K562 (cell line): ENCODE measurements at regions not wholly inside any gene's neighbourhood (a gene's known extent, or its start where the extent isn't known, plus 50 kb on each side); places are given as distances from the start of the nearest gene placed in this dataset.

ENCODE experiments used
- KAT8 ChIP-seq: fragments of 450-650 bp; IDR thresholded peaks from 2 replicates; pipeline ENCODE4 v1.6.1; 2016; ENCODE audit warnings: low read depth, mild to moderate bottlenecking
- NRF1 ChIP-seq, 2 experiments: fragments of 450-650 bp; IDR thresholded peaks in 1 of 2; conservative IDR thresholded peaks in 1 of 2; 2 replicates each; pipeline ENCODE4 v1.6.1; 2014; ENCODE audit warnings: mild to moderate bottlenecking in 2 of 2
- POLR2A ChIP-seq: fragments of 450-650 bp; conservative IDR thresholded peaks from 2 replicates; pipeline ENCODE4 v1.6.1; 2016
- SMC3 ChIP-seq: conservative IDR thresholded peaks from 2 replicates; pipeline ENCODE4 v1.6.1; 2011; ENCODE audit warnings: low read depth, low read length, improper control_type of control experiment; ENCODE audit not compliant: insufficient read depth
- SP1 ChIP-seq: sonication (generic); formaldehyde crosslinking; IDR thresholded peaks from 2 replicates; pipeline ENCODE4 v1.8.1; 2022; ENCODE audit warnings: mild to moderate bottlenecking, missing genetic modification reagents
- TF ChIP-seq, protein P1 (sequence below), 3 experiments: IDR thresholded peaks in 2 of 3; conservative IDR thresholded peaks in 1 of 3; 2 replicates each; pipeline ENCODE4 v1.5.1; 2011 to 2012; ENCODE audit warnings: low read length in 3 of 3, mild to moderate bottlenecking in 3 of 3, control low read depth in 2 of 3, improper control_type of control experiment in 1 of 3, inconsistent platforms in 1 of 3, low read depth in 1 of 3, mixed read lengths in 1 of 3, moderate library complexity in 1 of 3; ENCODE audit not compliant: insufficient read depth in 2 of 3
- TF ChIP-seq, protein P2 (sequence below): sonication (generic); formaldehyde crosslinking; IDR thresholded peaks from 2 replicates; pipeline ENCODE4 v1.8.1; 2023; ENCODE audit warnings: mild to moderate bottlenecking, missing genetic modification reagents, moderate library complexity
- TF ChIP-seq, protein P3 (sequence below): sonication (generic); formaldehyde crosslinking; IDR thresholded peaks from 2 replicates; pipeline ENCODE4 v1.8.1; 2023; ENCODE audit warnings: mild to moderate bottlenecking, missing genetic modification reagents

DNA sequence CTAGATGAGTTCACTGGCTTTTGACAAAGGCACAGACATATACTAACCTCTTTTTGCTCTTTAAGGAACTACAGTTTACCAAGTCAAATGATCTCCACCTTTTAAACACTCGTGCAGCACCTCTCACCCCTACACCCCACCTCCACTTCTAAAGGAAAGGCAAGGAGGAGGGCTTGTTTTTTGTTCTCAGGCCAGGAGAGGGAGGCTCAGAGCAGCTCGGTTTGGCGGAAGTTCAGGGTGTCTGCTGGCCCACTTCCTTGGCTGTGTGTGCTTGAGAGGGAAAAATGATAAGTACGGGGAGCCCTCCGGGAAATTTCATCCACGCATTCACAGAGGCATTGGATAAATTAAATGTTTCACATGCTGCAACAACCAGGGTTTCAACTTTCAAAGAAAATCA, 667.9 kb downstream of the BCL11A start:
- TF ChIP-seq POLR2A (no peak), KAT8 (no peak), SP1 (CRISPR knock-in tag) (no peak), SMC3 (no peak), NRF1 (conservative IDR thresholded peaks at IDR 0.05 in 1 of 2, IDR thresholded peaks at IDR 0.05 in 1 of 2) (no peak)
- TF ChIP-seq, protein P1, sequence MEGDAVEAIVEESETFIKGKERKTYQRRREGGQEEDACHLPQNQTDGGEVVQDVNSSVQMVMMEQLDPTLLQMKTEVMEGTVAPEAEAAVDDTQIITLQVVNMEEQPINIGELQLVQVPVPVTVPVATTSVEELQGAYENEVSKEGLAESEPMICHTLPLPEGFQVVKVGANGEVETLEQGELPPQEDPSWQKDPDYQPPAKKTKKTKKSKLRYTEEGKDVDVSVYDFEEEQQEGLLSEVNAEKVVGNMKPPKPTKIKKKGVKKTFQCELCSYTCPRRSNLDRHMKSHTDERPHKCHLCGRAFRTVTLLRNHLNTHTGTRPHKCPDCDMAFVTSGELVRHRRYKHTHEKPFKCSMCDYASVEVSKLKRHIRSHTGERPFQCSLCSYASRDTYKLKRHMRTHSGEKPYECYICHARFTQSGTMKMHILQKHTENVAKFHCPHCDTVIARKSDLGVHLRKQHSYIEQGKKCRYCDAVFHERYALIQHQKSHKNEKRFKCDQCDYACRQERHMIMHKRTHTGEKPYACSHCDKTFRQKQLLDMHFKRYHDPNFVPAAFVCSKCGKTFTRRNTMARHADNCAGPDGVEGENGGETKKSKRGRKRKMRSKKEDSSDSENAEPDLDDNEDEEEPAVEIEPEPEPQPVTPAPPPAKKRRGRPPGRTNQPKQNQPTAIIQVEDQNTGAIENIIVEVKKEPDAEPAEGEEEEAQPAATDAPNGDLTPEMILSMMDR (IDR thresholded peaks at IDR 0.05 in 2 of 3, conservative IDR thresholded peaks at IDR 0.05 in 1 of 3; ENCODE audit: insufficient read depth in 2 of 3, low read depth in 1 of 3, low read length in 3 of 3): no peak
- TF ChIP-seq, protein P2, sequence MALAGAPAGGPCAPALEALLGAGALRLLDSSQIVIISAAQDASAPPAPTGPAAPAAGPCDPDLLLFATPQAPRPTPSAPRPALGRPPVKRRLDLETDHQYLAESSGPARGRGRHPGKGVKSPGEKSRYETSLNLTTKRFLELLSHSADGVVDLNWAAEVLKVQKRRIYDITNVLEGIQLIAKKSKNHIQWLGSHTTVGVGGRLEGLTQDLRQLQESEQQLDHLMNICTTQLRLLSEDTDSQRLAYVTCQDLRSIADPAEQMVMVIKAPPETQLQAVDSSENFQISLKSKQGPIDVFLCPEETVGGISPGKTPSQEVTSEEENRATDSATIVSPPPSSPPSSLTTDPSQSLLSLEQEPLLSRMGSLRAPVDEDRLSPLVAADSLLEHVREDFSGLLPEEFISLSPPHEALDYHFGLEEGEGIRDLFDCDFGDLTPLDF: no peak
- TF ChIP-seq, protein P3, sequence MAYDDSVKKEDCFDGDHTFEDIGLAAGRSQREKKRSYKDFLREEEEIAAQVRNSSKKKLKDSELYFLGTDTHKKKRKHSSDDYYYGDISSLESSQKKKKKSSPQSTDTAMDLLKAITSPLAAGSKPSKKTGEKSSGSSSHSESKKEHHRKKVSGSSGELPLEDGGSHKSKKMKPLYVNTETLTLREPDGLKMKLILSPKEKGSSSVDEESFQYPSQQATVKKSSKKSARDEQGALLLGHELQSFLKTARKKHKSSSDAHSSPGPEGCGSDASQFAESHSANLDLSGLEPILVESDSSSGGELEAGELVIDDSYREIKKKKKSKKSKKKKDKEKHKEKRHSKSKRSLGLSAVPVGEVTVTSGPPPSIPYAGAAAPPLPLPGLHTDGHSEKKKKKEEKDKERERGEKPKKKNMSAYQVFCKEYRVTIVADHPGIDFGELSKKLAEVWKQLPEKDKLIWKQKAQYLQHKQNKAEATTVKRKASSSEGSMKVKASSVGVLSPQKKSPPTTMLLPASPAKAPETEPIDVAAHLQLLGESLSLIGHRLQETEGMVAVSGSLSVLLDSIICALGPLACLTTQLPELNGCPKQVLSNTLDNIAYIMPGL: no peak
